ENCODE measurements at regions not wholly inside any gene's neighbourhood (a gene's known extent, or its start where the extent isn't known, plus 50 kb on each side); places are given as distances from the start of the nearest gene placed in this dataset.

DNA sequence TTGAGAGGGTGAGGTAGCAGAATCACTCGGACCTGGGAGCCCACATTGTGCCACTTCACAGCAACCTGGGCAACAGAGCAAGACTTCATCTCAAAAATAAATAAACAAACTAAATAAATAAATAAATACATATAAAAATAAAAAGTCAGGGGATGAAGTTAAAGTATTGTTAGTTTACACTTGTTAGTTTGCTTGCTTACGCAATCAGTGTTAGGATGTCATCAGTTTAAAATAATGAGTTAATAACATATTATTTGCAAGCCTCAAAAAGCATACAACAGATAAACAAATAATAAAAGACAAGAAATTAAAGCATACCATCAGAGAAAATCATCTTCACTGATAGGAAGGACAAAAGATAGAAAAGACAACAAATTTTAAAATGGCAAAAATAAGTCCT lies 891.1 kb upstream of the PCDH7 start:
- no peak for DNase-seq (ENCODE audit: low read depth, low spot score)
- no TSS peak for BruUV-seq (replicated peaks)
- H4K20me1 ChIP-seq (replicated peaks; ENCODE audit: control insufficient read depth, extremely low read depth, insufficient read depth, low read length): no peaks in the 10 kb centered on the region
- intact Hi-C loops (cut with micrococcal nuclease): no loop called here
- dilution Hi-C loops (cut with MboI; ENCODE audit: extremely low pct_ligation_motif_present, low sequenced_read_pairs): no loop called here
- ChIA-PET POLR2A (no interaction called here), CTCF (no interaction called here)
- TF ChIP-seq JUN (IDR thresholded peaks at IDR 0.05; ENCODE audit: borderline replicate concordance, insufficient read depth, insufficient read length, low read depth) (no peak), FOS (IDR thresholded peaks at IDR 0.05; ENCODE audit: borderline replicate concordance, insufficient read depth, low read length) (no peak), GATA2 (IDR thresholded peaks at IDR 0.05; ENCODE audit: insufficient read depth, insufficient read length, low read depth, low read length) (no peak), MYC (IDR thresholded peaks at IDR 0.05; ENCODE audit: low read depth, low read length) (no peak), MAX (IDR thresholded peaks at IDR 0.05; ENCODE audit: insufficient read depth, insufficient read length) (no peak), POLR2A (IDR thresholded peaks at IDR 0.05; ENCODE audit: low read depth, low read length) (no peak), POLR2AphosphoS5 (IDR thresholded peaks at IDR 0.05; ENCODE audit: insufficient read depth, low read depth, low read length) (no peak), EZH2 (IDR thresholded peaks at IDR 0.05; ENCODE audit: borderline replicate concordance, low read depth, low read length, severe bottlenecking) (no peak)
- TF ChIP-seq, protein P1, sequence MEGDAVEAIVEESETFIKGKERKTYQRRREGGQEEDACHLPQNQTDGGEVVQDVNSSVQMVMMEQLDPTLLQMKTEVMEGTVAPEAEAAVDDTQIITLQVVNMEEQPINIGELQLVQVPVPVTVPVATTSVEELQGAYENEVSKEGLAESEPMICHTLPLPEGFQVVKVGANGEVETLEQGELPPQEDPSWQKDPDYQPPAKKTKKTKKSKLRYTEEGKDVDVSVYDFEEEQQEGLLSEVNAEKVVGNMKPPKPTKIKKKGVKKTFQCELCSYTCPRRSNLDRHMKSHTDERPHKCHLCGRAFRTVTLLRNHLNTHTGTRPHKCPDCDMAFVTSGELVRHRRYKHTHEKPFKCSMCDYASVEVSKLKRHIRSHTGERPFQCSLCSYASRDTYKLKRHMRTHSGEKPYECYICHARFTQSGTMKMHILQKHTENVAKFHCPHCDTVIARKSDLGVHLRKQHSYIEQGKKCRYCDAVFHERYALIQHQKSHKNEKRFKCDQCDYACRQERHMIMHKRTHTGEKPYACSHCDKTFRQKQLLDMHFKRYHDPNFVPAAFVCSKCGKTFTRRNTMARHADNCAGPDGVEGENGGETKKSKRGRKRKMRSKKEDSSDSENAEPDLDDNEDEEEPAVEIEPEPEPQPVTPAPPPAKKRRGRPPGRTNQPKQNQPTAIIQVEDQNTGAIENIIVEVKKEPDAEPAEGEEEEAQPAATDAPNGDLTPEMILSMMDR (IDR thresholded peaks at IDR 0.05; ENCODE audit: extremely low read depth in 1 of 2, insufficient read depth in 1 of 2, low read depth in 1 of 2, low read length in 2 of 2): no peak
- no peaks in the 10 kb centered on the region for H3K79me2 ChIP-seq (ENCODE audit: control insufficient read depth, insufficient read depth, low read length)
- H3K4me2 ChIP-seq (ENCODE audit: insufficient read depth, low read length): no peak overlapping the region
- no peaks in the 10 kb centered on the region for H3K9me1 ChIP-seq (replicated peaks; ENCODE audit: control insufficient read depth, extremely low read depth, insufficient read depth, low read length)
- no peaks in the 10 kb centered on the region for H3K4me1 ChIP-seq (ENCODE audit: control insufficient read depth, extremely low read depth, insufficient read depth, low read length)
- no peak for FAIRE-seq
- H3K36me3 ChIP-seq (ENCODE audit: control insufficient read depth in 2 of 2, extremely low read depth in 1 of 2, insufficient read depth in 2 of 2, low read length in 2 of 2): no peaks in the 10 kb centered on the region
- H3K27me3 ChIP-seq (ENCODE audit: control insufficient read depth in 2 of 2, insufficient read depth in 2 of 2, low read length in 2 of 2): no peaks in the 10 kb centered on the region
- H3K27ac ChIP-seq (ENCODE audit: insufficient read depth, low read depth, low read length): no peak overlapping the region
- H3K4me3 ChIP-seq (replicated peaks in 1 of 3; ENCODE audit: insufficient read depth in 1 of 3, low read depth in 1 of 3, low read length in 3 of 3): no peak overlapping the region
- no peak overlapping the region for H3K9ac ChIP-seq (replicated peaks; ENCODE audit: extremely low read depth, insufficient read depth, low read length)
- H3K9me3 ChIP-seq (replicated peaks; ENCODE audit: control insufficient read depth, insufficient read depth, low read length): no peaks in the 10 kb centered on the region
- H2AFZ ChIP-seq (ENCODE audit: low read depth, low read length): no peak overlapping the region

Data from endothelial cell of umbilical vein (primary cell).